ENCODE measurements at regions not wholly inside any gene's neighbourhood (a gene's known extent, or its start where the extent isn't known, plus 50 kb on each side); places are given as distances from the start of the nearest gene placed in this dataset.

DNA sequence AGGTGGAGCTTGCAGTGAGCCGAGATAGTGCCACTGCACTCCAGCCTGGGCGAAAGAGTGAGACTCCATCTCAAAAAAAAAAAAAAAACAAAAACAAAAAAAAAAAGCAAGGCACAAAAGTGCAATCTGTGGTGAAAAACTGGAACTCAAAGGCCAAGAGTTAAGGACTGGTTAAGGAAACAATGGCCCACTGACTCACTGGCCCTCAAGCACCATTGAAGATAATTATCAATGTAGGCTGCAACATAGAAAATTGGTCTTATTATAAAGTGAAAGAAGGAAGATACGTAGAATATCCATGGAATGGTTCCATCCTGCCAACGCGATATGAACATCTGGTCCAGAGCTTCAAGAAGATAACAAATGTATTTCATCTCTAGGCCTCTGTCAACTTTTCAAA is 444.2 kb downstream of the SOX9 start:
- DNase-seq: no peak
- Mint-ChIP-seq H3K9me3 (no peaks in the 10 kb centered on the region), H3K27me3 (ENCODE audit: low read depth in 3 of 3) (peaks cover 3 to 13% (median 8%) of the 10 kb centered on the region in 3 donors), H3K36me3 (no peaks in the 10 kb centered on the region), H3K27ac (no peak overlapping the region), H3K4me1 (no peaks in the 10 kb centered on the region), H3K4me3 (no peak overlapping the region)
- intact Hi-C loops (cut with micrococcal nuclease): no loop called here
- Histone ChIP-seq H3K9ac (ENCODE audit: insufficient read depth, low read length, poor library complexity, severe bottlenecking) (no peak overlapping the region), H3K36me3 (replicated peaks in 1 of 2; ENCODE audit: control insufficient read depth in 1 of 2, insufficient read depth in 2 of 2, low read length in 2 of 2) (no peaks in the 10 kb centered on the region), H3K4me2 (replicated peaks; ENCODE audit: extremely low read depth, low read length, poor library complexity, severe bottlenecking) (no peak overlapping the region), H3K9me3 (replicated peaks in 1 of 2; ENCODE audit: control insufficient read depth in 1 of 2, insufficient read depth in 1 of 2, low read length in 2 of 2) (no peaks in the 10 kb centered on the region), H4K20me1 (ENCODE audit: insufficient read depth, low read length) (no peaks in the 10 kb centered on the region), H2AFZ (ENCODE audit: insufficient read depth, low read depth, low read length, poor library complexity, severe bottlenecking) (no peak overlapping the region), H3K4me1 (ENCODE audit: control insufficient read depth in 1 of 2, insufficient read depth in 2 of 2, low read length in 2 of 2) (no peaks in the 10 kb centered on the region), H3K27me3 (ENCODE audit: control insufficient read depth in 2 of 2, insufficient read depth in 2 of 2, low read length in 2 of 2) (no peaks in the 10 kb centered on the region), H3K79me2 (ENCODE audit: insufficient read depth, low read length) (no peaks in the 10 kb centered on the region), H3K27ac (ENCODE audit: low read depth in 1 of 2, low read length in 2 of 2) (no peak overlapping the region), H3K4me3 (replicated peaks in 1 of 3; ENCODE audit: low read depth in 2 of 3, low read length in 3 of 3) (no peak overlapping the region)
- 100% methylated on average over 2 of the region's 5 CpGs for WGBS (ENCODE audit: insufficient coverage)
- TF ChIP-seq, protein P1, sequence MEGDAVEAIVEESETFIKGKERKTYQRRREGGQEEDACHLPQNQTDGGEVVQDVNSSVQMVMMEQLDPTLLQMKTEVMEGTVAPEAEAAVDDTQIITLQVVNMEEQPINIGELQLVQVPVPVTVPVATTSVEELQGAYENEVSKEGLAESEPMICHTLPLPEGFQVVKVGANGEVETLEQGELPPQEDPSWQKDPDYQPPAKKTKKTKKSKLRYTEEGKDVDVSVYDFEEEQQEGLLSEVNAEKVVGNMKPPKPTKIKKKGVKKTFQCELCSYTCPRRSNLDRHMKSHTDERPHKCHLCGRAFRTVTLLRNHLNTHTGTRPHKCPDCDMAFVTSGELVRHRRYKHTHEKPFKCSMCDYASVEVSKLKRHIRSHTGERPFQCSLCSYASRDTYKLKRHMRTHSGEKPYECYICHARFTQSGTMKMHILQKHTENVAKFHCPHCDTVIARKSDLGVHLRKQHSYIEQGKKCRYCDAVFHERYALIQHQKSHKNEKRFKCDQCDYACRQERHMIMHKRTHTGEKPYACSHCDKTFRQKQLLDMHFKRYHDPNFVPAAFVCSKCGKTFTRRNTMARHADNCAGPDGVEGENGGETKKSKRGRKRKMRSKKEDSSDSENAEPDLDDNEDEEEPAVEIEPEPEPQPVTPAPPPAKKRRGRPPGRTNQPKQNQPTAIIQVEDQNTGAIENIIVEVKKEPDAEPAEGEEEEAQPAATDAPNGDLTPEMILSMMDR (IDR thresholded peaks at IDR 0.05): no peak

DNA sequence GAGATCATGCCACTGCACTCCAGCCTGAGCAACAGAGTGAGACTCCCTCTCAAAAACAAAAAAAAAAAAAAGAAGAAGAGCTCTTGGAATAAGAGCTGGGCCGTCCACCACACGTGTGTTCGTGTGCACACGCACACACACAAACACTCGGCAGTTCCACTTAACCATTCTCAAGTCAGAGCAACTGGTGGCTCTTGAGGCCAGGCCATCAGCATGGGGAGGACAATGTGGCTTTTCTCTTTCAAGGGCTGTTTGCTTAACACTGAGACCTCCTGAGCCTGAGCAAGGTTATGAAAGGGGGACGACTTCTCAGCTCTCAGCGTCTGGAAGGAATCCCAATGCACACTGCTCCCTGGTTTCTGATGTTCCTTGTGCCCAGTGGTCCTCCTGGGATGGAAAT is 444.9 kb downstream of the SOX9 start:
- Histone ChIP-seq H3K4me3 (replicated peaks in 1 of 3; ENCODE audit: low read depth in 2 of 3, low read length in 3 of 3) (no peak overlapping the region), H3K36me3 (replicated peaks in 1 of 2; ENCODE audit: control insufficient read depth in 1 of 2, insufficient read depth in 2 of 2, low read length in 2 of 2) (no peaks in the 10 kb centered on the region), H4K20me1 (ENCODE audit: insufficient read depth, low read length) (no peaks in the 10 kb centered on the region), H3K79me2 (ENCODE audit: insufficient read depth, low read length) (no peaks in the 10 kb centered on the region), H3K27ac (ENCODE audit: low read depth in 1 of 2, low read length in 2 of 2) (no peak overlapping the region), H2AFZ (ENCODE audit: insufficient read depth, low read depth, low read length, poor library complexity, severe bottlenecking) (no peak overlapping the region), H3K9ac (ENCODE audit: insufficient read depth, low read length, poor library complexity, severe bottlenecking) (no peak overlapping the region), H3K4me1 (ENCODE audit: control insufficient read depth in 1 of 2, insufficient read depth in 2 of 2, low read length in 2 of 2) (no peaks in the 10 kb centered on the region), H3K9me3 (replicated peaks in 1 of 2; ENCODE audit: control insufficient read depth in 1 of 2, insufficient read depth in 1 of 2, low read length in 2 of 2) (no peaks in the 10 kb centered on the region), H3K27me3 (ENCODE audit: control insufficient read depth in 2 of 2, insufficient read depth in 2 of 2, low read length in 2 of 2) (no peaks in the 10 kb centered on the region), H3K4me2 (replicated peaks; ENCODE audit: extremely low read depth, low read length, poor library complexity, severe bottlenecking) (no peak overlapping the region)
- WGBS (ENCODE audit: insufficient coverage): 82% methylated on average over 2 of the region's 7 CpGs
- Mint-ChIP-seq H3K9me3 (no peaks in the 10 kb centered on the region), H3K4me3 (no peak overlapping the region), H3K4me1 (no peaks in the 10 kb centered on the region), H3K27ac (no peak overlapping the region), H3K27me3 (ENCODE audit: low read depth in 3 of 3) (peaks cover 3 to 13% (median 5%) of the 10 kb centered on the region in 3 donors), H3K36me3 (no peaks in the 10 kb centered on the region)
- intact Hi-C loops (cut with micrococcal nuclease): no loop called here
- TF ChIP-seq, protein P1 (IDR thresholded peaks at IDR 0.05): no peak
- no peak for DNase-seq
